ENCODE measurements at regions not wholly inside any gene's neighbourhood (a gene's known extent, or its start where the extent isn't known, plus 50 kb on each side); places are given as distances from the start of the nearest gene placed in this dataset.

DNA sequence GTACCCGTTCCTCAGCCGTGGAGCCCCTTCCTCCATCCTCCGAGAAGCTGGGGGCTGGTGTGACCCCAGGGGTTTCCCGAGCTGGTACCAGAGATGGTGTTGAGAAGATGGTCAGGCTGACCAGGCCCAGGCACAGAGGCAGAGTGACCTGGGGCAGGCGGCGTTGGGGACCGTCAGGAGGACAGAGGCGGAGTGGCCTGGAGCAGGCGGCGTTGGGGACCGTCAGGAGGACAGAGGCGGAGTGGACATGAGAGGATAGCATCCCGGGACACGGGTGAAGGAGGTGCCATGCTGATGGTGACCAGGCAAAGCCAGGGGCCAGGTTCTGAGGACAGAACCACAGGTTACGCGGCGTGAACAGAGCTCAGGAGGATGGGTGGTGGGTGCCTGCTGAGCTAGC is 75.9 kb upstream of the TTC34 start:
- intact Hi-C loops (cut with DNase I): no loop called here
- TF ChIP-seq, protein P1, sequence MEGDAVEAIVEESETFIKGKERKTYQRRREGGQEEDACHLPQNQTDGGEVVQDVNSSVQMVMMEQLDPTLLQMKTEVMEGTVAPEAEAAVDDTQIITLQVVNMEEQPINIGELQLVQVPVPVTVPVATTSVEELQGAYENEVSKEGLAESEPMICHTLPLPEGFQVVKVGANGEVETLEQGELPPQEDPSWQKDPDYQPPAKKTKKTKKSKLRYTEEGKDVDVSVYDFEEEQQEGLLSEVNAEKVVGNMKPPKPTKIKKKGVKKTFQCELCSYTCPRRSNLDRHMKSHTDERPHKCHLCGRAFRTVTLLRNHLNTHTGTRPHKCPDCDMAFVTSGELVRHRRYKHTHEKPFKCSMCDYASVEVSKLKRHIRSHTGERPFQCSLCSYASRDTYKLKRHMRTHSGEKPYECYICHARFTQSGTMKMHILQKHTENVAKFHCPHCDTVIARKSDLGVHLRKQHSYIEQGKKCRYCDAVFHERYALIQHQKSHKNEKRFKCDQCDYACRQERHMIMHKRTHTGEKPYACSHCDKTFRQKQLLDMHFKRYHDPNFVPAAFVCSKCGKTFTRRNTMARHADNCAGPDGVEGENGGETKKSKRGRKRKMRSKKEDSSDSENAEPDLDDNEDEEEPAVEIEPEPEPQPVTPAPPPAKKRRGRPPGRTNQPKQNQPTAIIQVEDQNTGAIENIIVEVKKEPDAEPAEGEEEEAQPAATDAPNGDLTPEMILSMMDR (IDR thresholded peaks at IDR 0.05): no peak
- no peak for TF ChIP-seq POLR2AphosphoS5 (IDR thresholded peaks at IDR 0.05; ENCODE audit: insufficient read depth in 1 of 2, low read depth in 1 of 2)
- TF ChIP-seq POLR2A (IDR thresholded peaks at IDR 0.05): no peak
- H3K36me3 ChIP-seq: no peaks in the 10 kb centered on the region
- H3K27ac ChIP-seq: no peak overlapping the region
- no peaks in the 10 kb centered on the region for H3K27me3 ChIP-seq
- no peak for DNase-seq (ENCODE audit: extremely low spot score in 2 of 2)
- peaks cover 15% of the 10 kb centered on the region for H3K4me1 ChIP-seq
- H3K4me3 ChIP-seq: no peak overlapping the region
- no peaks in the 10 kb centered on the region for H3K9me3 ChIP-seq

- intact Hi-C loops (cut with DNase I): no loop called here
- DNase-seq (ENCODE audit: extremely low spot score in 2 of 2): no peak
- TF ChIP-seq POLR2A (IDR thresholded peaks at IDR 0.05) (no peak), POLR2AphosphoS5 (IDR thresholded peaks at IDR 0.05; ENCODE audit: insufficient read depth in 1 of 2, low read depth in 1 of 2) (no peak)
- TF ChIP-seq, protein P1 (IDR thresholded peaks at IDR 0.05): no peak
- peaks cover 15% of the 10 kb centered on the region for H3K4me1 ChIP-seq
- H3K4me3 ChIP-seq: no peak overlapping the region
- H3K9me3 ChIP-seq: no peaks in the 10 kb centered on the region
- H3K27me3 ChIP-seq: no peaks in the 10 kb centered on the region
- H3K36me3 ChIP-seq: no peaks in the 10 kb centered on the region
- H3K27ac ChIP-seq: no peak overlapping the region
Observed at GRCh38 chr1:2878591-2878990, 77.1 kb upstream of the TTC34 start.

- H3K4me3 ChIP-seq: no peak overlapping the region
- intact Hi-C loops (cut with DNase I): no loop called here
- H3K9me3 ChIP-seq: no peaks in the 10 kb centered on the region
- no peak for TF ChIP-seq POLR2A (IDR thresholded peaks at IDR 0.05)
- no peak for TF ChIP-seq POLR2AphosphoS5 (IDR thresholded peaks at IDR 0.05; ENCODE audit: insufficient read depth in 1 of 2, low read depth in 1 of 2)
- TF ChIP-seq, protein P1 (IDR thresholded peaks at IDR 0.05): no peak
- no peak overlapping the region for H3K27ac ChIP-seq
- peaks cover 15% of the 10 kb centered on the region for H3K4me1 ChIP-seq
- H3K27me3 ChIP-seq: no peaks in the 10 kb centered on the region
- no peaks in the 10 kb centered on the region for H3K36me3 ChIP-seq
- no peak for DNase-seq (ENCODE audit: extremely low spot score in 2 of 2)
Observed at GRCh38 chr1:2879026-2879425, 77.5 kb upstream of the TTC34 start.

DNA sequence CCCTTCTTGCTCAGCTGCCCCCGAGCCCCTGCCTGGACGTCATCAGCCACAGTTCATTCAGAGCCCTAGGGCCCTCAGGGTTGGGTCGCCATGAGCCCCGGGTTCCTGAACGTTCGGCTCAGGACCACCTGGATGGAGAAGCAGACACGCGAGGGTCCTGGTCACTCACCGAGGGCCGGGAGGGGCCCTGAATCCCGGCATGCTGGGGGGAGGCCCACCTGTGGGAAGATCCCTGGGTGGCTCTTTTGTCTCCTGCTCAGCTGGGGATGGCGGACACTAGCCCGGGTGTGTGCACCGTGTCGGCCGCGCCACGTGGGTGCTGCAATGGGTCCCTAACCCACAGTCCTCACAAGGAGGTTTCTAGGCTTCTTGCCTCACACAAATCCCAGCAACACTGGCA is 78.1 kb upstream of the TTC34 start:
- H3K27me3 ChIP-seq: no peaks in the 10 kb centered on the region
- H3K9me3 ChIP-seq: no peaks in the 10 kb centered on the region
- peaks cover 13% of the 10 kb centered on the region for H3K4me1 ChIP-seq
- DNase-seq (ENCODE audit: extremely low spot score in 2 of 2): no peak
- no peak overlapping the region for H3K4me3 ChIP-seq
- intact Hi-C loops (cut with DNase I): no loop called here
- no peak overlapping the region for H3K27ac ChIP-seq
- no peaks in the 10 kb centered on the region for H3K36me3 ChIP-seq
- TF ChIP-seq POLR2AphosphoS5 (IDR thresholded peaks at IDR 0.05; ENCODE audit: insufficient read depth in 1 of 2, low read depth in 1 of 2) (no peak), POLR2A (IDR thresholded peaks at IDR 0.05) (no peak)
- TF ChIP-seq, protein P1 (IDR thresholded peaks at IDR 0.05): no peak

- Histone ChIP-seq H3K4me1 (peaks cover 8% of the 10 kb centered on the region), H3K4me3 (no peak overlapping the region), H3K9me3 (no peaks in the 10 kb centered on the region), H3K36me3 (no peaks in the 10 kb centered on the region), H3K27ac (no peak overlapping the region), H3K27me3 (no peaks in the 10 kb centered on the region)
- intact Hi-C loops (cut with DNase I): no loop called here
- no peak for TF ChIP-seq POLR2AphosphoS5 (IDR thresholded peaks at IDR 0.05; ENCODE audit: insufficient read depth in 1 of 2, low read depth in 1 of 2)
- TF ChIP-seq, protein P1 (IDR thresholded peaks at IDR 0.05): no peak
- no peak for TF ChIP-seq POLR2A (IDR thresholded peaks at IDR 0.05)
- DNase-seq (ENCODE audit: extremely low spot score in 2 of 2): no peak
Observed at GRCh38 chr1:2880086-2880485, 78.6 kb upstream of the TTC34 start.
